ENCODE measurements at regions not wholly inside any gene's neighbourhood (a gene's known extent, or its start where the extent isn't known, plus 50 kb on each side); places are given as distances from the start of the nearest gene placed in this dataset.

DNA sequence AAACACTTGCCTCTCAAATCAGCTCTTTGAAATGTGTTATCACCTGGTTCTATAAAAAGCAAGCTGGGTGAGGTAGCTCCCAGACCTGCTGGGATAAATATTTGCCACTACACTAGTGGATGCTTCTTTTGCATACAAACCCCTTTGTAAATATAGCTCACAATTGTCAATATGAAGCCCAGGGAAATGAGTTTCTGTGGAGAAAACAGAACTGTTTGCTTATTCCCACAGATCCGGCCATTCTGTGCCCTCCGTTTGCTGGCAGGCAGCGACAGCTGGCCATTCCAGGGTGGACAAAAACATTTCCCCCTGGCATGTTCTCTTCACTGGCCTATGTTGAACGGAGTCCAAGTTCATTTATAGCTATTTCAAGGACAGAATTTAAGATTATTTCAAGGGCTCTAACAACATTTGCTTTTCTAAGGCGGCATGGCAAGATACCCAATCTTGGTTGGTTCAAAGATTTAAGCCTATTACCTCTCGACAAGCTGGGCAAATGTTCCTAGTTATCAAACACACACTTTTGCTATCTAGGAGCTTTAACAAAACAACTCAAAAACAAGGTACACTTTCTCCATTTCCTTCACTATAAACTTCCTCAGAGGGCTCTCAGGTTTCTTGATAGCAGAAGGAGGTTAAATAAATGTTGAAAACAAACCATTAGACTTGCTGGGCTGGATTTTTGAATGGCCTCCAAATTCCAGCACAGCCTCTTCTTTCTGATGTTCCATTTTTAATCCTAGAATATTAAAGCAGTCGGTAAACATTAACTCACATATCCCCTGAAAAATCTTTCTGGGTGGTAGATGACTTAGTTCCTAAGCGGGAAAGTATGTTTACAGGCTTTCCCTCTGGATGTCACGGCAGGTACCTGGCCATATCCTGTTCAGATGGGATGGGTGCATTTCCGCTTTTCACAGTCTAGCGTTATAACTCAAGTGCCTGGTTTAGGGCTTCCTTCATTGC, 332.3 kb downstream of the PLK2 start:
- WGBS, result 26% methylated on average over 11 of the region's 11 CpGs
- H3K27ac ChIP-seq, result peak overlapping the region; percentile 2 to 42

DNA sequence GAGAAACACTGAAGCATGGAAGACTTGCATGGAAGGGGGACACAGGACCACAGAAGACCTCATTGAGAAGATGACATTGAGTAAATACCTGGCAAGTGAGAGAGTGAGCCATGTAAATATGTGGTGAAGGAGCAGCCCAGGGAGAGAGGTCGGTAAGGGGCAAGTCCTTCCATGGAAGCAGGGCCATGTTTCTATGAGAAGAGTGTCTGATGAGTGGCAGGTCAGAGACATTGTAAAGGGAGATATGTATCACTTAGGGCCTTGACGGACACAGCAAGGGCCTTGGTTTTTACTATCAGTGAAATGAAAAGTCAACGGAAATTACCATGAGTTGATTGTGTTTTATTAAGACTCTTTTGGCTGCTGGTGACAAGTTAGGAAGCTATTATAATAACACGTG, 336.4 kb downstream of the PLK2 start:
- 75% methylated on average over 4 of the region's 4 CpGs for WGBS
- intact Hi-C loops (cut with DNase I), result no loop called here
- H3K27me3 ChIP-seq (replicated peaks; ENCODE audit: insufficient read depth), result no peaks in the 10 kb centered on the region
- H3K4me3 ChIP-seq, result no peak overlapping the region
- H3K27ac ChIP-seq, result no peak overlapping the region
- no peaks in the 10 kb centered on the region for H3K9me3 ChIP-seq
- no peak for DNase-seq (ENCODE audit: low spot score)
- H3K4me1 ChIP-seq (replicated peaks), result peaks cover 5% of the 10 kb centered on the region
- no peaks in the 10 kb centered on the region for H3K36me3 ChIP-seq
- TF ChIP-seq, protein P1, sequence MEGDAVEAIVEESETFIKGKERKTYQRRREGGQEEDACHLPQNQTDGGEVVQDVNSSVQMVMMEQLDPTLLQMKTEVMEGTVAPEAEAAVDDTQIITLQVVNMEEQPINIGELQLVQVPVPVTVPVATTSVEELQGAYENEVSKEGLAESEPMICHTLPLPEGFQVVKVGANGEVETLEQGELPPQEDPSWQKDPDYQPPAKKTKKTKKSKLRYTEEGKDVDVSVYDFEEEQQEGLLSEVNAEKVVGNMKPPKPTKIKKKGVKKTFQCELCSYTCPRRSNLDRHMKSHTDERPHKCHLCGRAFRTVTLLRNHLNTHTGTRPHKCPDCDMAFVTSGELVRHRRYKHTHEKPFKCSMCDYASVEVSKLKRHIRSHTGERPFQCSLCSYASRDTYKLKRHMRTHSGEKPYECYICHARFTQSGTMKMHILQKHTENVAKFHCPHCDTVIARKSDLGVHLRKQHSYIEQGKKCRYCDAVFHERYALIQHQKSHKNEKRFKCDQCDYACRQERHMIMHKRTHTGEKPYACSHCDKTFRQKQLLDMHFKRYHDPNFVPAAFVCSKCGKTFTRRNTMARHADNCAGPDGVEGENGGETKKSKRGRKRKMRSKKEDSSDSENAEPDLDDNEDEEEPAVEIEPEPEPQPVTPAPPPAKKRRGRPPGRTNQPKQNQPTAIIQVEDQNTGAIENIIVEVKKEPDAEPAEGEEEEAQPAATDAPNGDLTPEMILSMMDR (IDR thresholded peaks at IDR 0.05), result no peak
- TF ChIP-seq POLR2AphosphoS5 (IDR thresholded peaks at IDR 0.05) (no peak), POLR2A (IDR thresholded peaks at IDR 0.05) (no peak)

More for the DNA sequence above, 332.3 kb downstream of the PLK2 start:
- H3K4me3 ChIP-seq, result no peak overlapping the region
- intact Hi-C loops (cut with DNase I), result no loop called here
- DNase-seq (ENCODE audit: low spot score), result peak; percentile 31
- H3K4me1 ChIP-seq (replicated peaks), result peaks cover 5% of the 10 kb centered on the region
- H3K27me3 ChIP-seq (replicated peaks; ENCODE audit: insufficient read depth), result no peaks in the 10 kb centered on the region
- no peaks in the 10 kb centered on the region for H3K9me3 ChIP-seq
- H3K36me3 ChIP-seq, result no peaks in the 10 kb centered on the region
- TF ChIP-seq, protein P1 (IDR thresholded peaks at IDR 0.05), result no peak
- TF ChIP-seq POLR2AphosphoS5 (IDR thresholded peaks at IDR 0.05), result peak; percentile 36

DNA sequence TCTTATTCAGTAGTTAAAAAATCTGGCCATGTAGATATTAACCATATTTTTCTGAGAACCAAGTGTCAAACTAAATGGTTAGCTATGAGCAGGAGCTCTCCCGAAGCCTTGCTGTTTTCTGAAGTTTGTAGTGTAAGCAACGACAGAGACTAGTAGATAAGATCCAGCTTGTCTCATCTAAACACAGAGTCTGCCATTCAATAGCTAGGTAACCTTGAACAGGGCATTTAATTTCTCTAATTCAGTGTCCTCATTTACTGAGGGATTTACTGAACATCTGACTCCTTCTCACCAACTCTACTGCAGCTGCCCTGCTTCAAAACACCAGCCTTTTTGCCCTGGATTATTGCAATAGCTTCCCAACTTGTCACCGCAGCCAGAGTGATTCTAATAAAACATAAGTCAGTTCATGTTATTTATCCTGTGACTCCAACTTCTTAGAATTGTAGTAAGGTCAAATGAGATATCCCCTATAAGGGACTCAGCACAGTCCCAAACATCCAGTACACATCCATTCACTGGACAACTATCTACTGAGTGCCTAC, 337.0 kb downstream of the PLK2 start:
- Histone ChIP-seq H3K9me3 (no peaks in the 10 kb centered on the region), H3K36me3 (no peaks in the 10 kb centered on the region), H3K27ac (no peak overlapping the region), H3K4me1 (replicated peaks) (peaks cover 5% of the 10 kb centered on the region), H3K4me3 (no peak overlapping the region), H3K27me3 (replicated peaks; ENCODE audit: insufficient read depth) (no peaks in the 10 kb centered on the region)
- DNase-seq (ENCODE audit: low spot score), result no peak
- WGBS, result 61% methylated on average over 3 of the region's 3 CpGs
- TF ChIP-seq POLR2AphosphoS5 (IDR thresholded peaks at IDR 0.05) (no peak), POLR2A (IDR thresholded peaks at IDR 0.05) (no peak)
- TF ChIP-seq, protein P1 (IDR thresholded peaks at IDR 0.05), result no peak
- intact Hi-C loops (cut with DNase I), result no loop called here

DNA sequence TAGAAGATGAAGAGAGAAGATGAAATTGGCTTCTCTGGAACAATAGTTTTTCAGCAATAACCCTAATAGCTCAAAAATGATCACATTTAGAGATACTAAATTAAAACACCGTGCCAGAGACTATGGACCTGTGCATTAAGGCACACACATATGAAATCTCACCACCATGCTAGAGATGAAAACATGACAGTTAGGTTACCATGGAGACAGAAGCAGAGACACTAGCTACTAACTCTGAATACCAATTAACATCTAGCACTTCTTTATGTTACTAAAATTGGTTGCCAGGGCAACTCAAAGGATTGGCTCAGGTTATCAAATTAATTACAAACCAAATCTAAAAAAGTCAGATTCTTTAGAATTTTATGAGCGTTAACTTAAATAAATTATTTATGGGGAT, 337.7 kb downstream of the PLK2 start:
- no peaks in the 10 kb centered on the region for H3K27me3 ChIP-seq (replicated peaks; ENCODE audit: insufficient read depth)
- H3K4me3 ChIP-seq, result no peak overlapping the region
- peaks cover 4% of the 10 kb centered on the region for H3K4me1 ChIP-seq (replicated peaks)
- H3K36me3 ChIP-seq, result no peaks in the 10 kb centered on the region
- no peak overlapping the region for H3K27ac ChIP-seq
- TF ChIP-seq POLR2A (IDR thresholded peaks at IDR 0.05) (no peak), POLR2AphosphoS5 (IDR thresholded peaks at IDR 0.05) (no peak)
- TF ChIP-seq, protein P1 (IDR thresholded peaks at IDR 0.05), result no peak
- intact Hi-C loops (cut with DNase I), result no loop called here
- no peak for DNase-seq (ENCODE audit: low spot score)
- 79% methylated on average over 2 of the region's 2 CpGs for WGBS
- no peaks in the 10 kb centered on the region for H3K9me3 ChIP-seq
